HFF-Myc (cell line): ENCODE measurements at regions not wholly inside any gene's neighbourhood (a gene's known extent, or its start where the extent isn't known, plus 50 kb on each side); places are given as distances from the start of the nearest gene placed in this dataset.
A peak's percentile ranks its signal among the peaks of the same experiment; 100 is the strongest.

Experiments used
- DNase-seq: peaks from one replicate; pipeline ENCODE4 v3.0.0-alpha.2; 2011; ENCODE audit warnings: low read depth; ENCODE audit errors: extremely low read depth
- H3K4me3 ChIP-seq: replicated peaks from 2 replicates; pipeline ENCODE4 v1.5.1; 2011; ENCODE audit warnings: low read depth, mild to moderate bottlenecking, control low read depth, low read length
- CTCF ChIP-seq: IDR thresholded peaks from 2 replicates; pipeline ENCODE4 v1.5.1; 2012; ENCODE audit warnings: mild to moderate bottlenecking, low read depth, low read length, control low read depth; ENCODE audit errors: missing control alignments

GRCh38 chr7:1286946-1287645, 54.4 kb downstream of the UNCX start:
- no peak for DNase-seq
- no peak overlapping the region for H3K4me3 ChIP-seq
- no peak for TF ChIP-seq CTCF

DNA sequence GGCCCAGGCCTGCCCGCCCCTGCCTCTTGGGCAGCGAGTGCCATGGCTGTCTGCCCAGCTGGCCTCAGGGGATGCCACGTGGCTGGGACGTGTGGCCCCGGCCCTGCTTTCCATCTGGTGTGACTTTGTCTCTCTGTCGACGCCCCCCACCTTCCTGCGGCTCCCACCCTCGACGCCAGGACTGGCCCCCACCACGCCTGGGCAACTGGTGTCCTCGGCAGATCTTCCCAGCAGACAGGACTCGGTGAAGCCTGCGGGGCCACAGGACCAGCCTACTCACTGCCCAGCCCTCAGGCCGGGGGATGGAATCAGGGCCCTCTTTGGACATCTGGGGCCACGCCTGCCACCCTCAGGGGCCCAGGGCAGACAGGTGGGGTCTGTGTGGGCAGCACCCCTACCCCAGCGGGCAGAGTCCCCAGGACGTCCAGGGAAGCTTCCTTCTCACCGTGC, 55.1 kb downstream of the UNCX start:
- no peak overlapping the region for H3K4me3 ChIP-seq
- no peak for TF ChIP-seq CTCF
- no peak for DNase-seq

- DNase-seq, result no peak
- H3K4me3 ChIP-seq, result no peak overlapping the region
- TF ChIP-seq CTCF, result no peak
Observed at GRCh38 chr7:1288390-1288995, 55.8 kb downstream of the UNCX start.

DNA sequence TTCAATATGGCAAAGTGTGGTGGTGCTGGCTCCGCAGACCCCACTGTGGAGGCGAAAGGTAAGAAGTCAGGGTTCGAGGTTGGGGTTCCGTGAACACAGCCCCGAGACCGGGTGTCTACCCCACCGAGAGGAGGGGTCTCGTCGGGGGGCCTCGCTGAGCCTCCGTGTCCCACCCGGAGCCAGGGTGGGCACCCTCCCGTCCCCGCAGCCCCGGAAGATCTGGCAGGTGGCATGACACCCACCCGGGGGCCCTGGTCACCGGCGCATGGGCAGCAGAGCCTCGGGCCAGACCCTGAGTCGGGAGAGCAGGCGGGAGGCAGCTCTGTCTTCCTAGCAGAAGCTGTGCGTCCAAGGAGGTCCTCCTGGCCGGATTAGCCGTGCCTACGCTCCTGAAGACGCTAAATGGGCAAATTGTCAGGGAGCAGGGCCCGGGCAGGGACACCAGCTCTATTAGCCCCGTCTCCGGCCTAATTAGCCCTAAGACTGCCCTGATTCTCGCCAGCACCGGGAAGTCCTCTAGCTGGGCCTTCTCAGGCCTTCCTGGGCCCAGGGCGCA, 56.4 kb downstream of the UNCX start:
- TF ChIP-seq CTCF, result no peak
- no peak for DNase-seq
- no peak overlapping the region for H3K4me3 ChIP-seq

DNA sequence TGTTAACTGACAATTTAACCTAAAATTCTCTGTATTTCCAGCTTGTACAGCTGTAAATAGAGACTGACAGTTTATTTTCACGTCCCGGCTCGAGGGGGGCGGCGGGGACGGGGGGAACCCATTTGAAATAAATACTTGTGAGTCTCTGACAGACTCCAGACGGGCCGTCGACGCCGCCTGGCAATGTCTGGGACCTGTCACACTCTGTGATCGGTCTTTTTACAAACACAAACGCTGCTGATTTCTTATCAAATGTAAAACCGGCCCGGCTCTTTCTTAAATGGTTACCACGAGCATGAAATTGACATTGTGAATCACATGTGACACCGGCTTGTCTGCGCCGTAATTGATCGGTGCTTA, 57.0 kb downstream of the UNCX start:
- TF ChIP-seq CTCF, result no peak
- no peak for DNase-seq
- no peak overlapping the region for H3K4me3 ChIP-seq

DNA sequence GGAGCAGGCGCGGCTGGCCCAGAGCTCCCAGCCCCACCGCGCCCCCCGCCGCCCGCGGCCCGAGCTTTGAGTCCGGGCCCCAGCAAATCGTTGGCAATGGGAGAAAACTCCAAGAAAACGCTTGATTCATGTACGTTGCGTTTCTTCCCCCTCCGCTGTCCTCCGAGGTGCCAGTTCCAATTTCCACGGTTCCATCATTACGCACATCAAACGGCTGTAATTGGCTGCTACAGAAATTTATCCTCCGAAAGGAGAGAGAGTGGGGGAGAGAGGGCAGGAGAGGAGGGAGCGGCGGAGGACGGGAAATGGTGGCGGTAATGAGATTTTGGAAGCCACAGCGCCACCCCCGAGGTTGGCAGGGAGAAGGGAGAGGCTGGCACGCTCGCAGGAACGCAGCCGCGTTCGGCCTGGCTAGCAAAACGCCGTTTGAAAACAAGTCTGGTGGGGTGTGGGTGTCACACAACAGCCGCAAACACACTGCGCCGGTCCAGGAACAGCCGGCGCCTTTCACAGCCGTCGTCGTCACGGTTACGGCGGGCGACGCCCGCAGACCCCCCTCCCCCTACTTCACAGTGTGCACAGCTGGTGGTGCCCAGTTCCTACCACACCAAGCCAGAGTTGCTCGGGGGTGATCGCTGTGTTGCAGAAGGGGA, 57.5 kb downstream of the UNCX start:
- no peak for TF ChIP-seq CTCF
- peak overlapping the region; percentile 11; the same call in 1 of the 2 replicates for H3K4me3 ChIP-seq
- no peak for DNase-seq
